ENCODE measurements at regions not wholly inside any gene's neighbourhood (a gene's known extent, or its start where the extent isn't known, plus 50 kb on each side); places are given as distances from the start of the nearest gene placed in this dataset.
A peak's percentile ranks its signal among the peaks of the same experiment; 100 is the strongest.

GRCh38 chr10:128390596-128390995 lies 264.4 kb upstream of the MKI67 start:
- Histone ChIP-seq H3K4me3 (no peak overlapping the region), H3K4me1 (ENCODE audit: control insufficient read depth in 5 of 5, insufficient read depth in 5 of 5, low read length in 5 of 5) (no peaks in the 10 kb centered on the region), H3K27me3 (ENCODE audit: control insufficient read depth in 3 of 3, insufficient read depth in 3 of 3, low read length in 2 of 3) (peaks cover 0 to 14% (median 0%) of the 10 kb centered on the region in 3 donors), H3K27ac (ENCODE audit: low read depth in 1 of 2, low read length in 1 of 2) (no peak overlapping the region), H3K9ac (ENCODE audit: insufficient read depth in 1 of 2, low read length in 2 of 2) (no peak overlapping the region), H3K36me3 (ENCODE audit: control insufficient read depth in 4 of 4, insufficient read depth in 4 of 4, low read length in 4 of 4) (no peaks in the 10 kb centered on the region), H3K9me3 (ENCODE audit: control insufficient read depth in 4 of 4, insufficient read depth in 3 of 4, low read length in 3 of 4) (peaks cover 0 to 4% (median 0%) of the 10 kb centered on the region in 4 donors)
- no peak for TF ChIP-seq CTCF (IDR thresholded peaks at IDR 0.05; ENCODE audit: control extremely low read depth, extremely low read depth)
- DNase-seq (peak in 2 of 3 donors; percentile 2 to 37), ATAC-seq (ENCODE audit: insufficient read depth, low FRiP score) (no peak)
- 45 to 55% methylated on average over 5 of the region's 5 CpGs for WGBS, 2 donors

GRCh38 chr10:128393546-128393945 lies 267.3 kb upstream of the MKI67 start:
- H3K4me3 ChIP-seq: no peak overlapping the region
- no peak overlapping the region for H3K9ac ChIP-seq (ENCODE audit: insufficient read depth in 1 of 2, low read length in 2 of 2)
- WGBS, 2 donors: 69 to 72% methylated on average over 4 of the region's 4 CpGs
- no peaks in the 10 kb centered on the region for H3K9me3 ChIP-seq (ENCODE audit: control insufficient read depth in 4 of 4, insufficient read depth in 3 of 4, low read length in 3 of 4)
- H3K27me3 ChIP-seq (ENCODE audit: control insufficient read depth in 3 of 3, insufficient read depth in 3 of 3, low read length in 2 of 3): peaks cover 0 to 11% (median 0%) of the 10 kb centered on the region in 3 donors
- H3K36me3 ChIP-seq (ENCODE audit: control insufficient read depth in 4 of 4, insufficient read depth in 4 of 4, low read length in 4 of 4): no peaks in the 10 kb centered on the region
- H3K27ac ChIP-seq (ENCODE audit: low read depth in 1 of 2, low read length in 1 of 2): no peak overlapping the region
- no peaks in the 10 kb centered on the region for H3K4me1 ChIP-seq (ENCODE audit: control insufficient read depth in 5 of 5, insufficient read depth in 5 of 5, low read length in 5 of 5)
- TF ChIP-seq CTCF (IDR thresholded peaks at IDR 0.05; ENCODE audit: control extremely low read depth, extremely low read depth): no peak
- ATAC-seq (ENCODE audit: insufficient read depth, low FRiP score) (no peak), DNase-seq (no peak)

GRCh38 chr10:128398118-128398517 lies 271.9 kb upstream of the MKI67 start:
- ATAC-seq (ENCODE audit: insufficient read depth, low FRiP score): no peak
- no peak overlapping the region for H3K4me3 ChIP-seq
- 82 to 87% methylated on average over 8 of the region's 8 CpGs for WGBS, 2 donors

More at GRCh38 chr10:128398118-128398517, 271.9 kb upstream of the MKI67 start:
- H3K9me3 ChIP-seq (ENCODE audit: control insufficient read depth in 4 of 4, insufficient read depth in 3 of 4, low read length in 3 of 4): peaks cover 0 to 10% (median 0%) of the 10 kb centered on the region in 4 donors
- TF ChIP-seq CTCF (IDR thresholded peaks at IDR 0.05; ENCODE audit: control extremely low read depth, extremely low read depth): no peak
- DNase-seq: no peak
- H3K4me1 ChIP-seq (ENCODE audit: control insufficient read depth in 5 of 5, insufficient read depth in 5 of 5, low read length in 5 of 5): no peaks in the 10 kb centered on the region
- no peaks in the 10 kb centered on the region for H3K27me3 ChIP-seq (ENCODE audit: control insufficient read depth in 3 of 3, insufficient read depth in 3 of 3, low read length in 2 of 3)
- no peaks in the 10 kb centered on the region for H3K36me3 ChIP-seq (ENCODE audit: control insufficient read depth in 4 of 4, insufficient read depth in 4 of 4, low read length in 4 of 4)
- no peak overlapping the region for H3K27ac ChIP-seq (ENCODE audit: low read depth in 1 of 2, low read length in 1 of 2)
- H3K9ac ChIP-seq (ENCODE audit: insufficient read depth in 1 of 2, low read length in 2 of 2): no peak overlapping the region

Data from lung (tissue), 11 donors.